ENCODE measurements at regions not wholly inside any gene's neighbourhood (a gene's known extent, or its start where the extent isn't known, plus 50 kb on each side); places are given as distances from the start of the nearest gene placed in this dataset.
A peak's percentile ranks its signal among the peaks of the same experiment; 100 is the strongest.

DNA sequence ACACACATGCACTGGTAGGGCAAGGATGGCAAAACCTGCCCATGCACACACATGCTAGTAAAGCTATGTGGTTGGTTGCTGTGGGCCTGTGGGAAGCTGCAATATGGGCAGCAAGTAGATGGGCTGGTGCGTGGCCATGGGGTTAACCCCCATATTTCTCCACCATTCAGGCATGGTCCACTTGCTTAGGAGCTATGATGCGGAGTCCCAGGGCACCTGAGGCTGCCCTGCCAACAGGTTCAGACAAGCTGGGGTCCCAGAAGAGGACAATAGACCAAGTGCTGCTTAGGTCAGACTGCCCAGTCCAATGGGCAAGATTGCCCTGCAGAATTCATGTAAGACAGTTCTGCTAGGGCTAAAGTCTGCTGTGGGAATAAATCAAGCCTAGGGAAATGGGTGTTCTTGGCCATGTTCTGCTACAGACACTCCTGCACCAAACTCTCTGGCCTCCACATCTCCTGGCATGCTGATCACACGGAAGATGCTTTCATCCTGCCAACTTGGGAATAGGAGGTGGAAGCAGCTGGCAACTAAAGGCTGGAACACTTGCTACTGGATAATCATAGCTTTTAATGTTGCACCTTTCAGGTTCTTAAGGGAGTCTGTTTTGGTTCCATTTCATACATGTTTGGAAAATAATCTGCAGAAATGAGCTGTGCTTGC, 646.3 kb upstream of the SLITRK1 start:
- DNase-seq, result no peak

GRCh38 chr13:84525865-84526264, 643.6 kb upstream of the SLITRK1 start:
- no peak for DNase-seq

- no peak for DNase-seq
Observed at GRCh38 chr13:84524586-84524985, 642.3 kb upstream of the SLITRK1 start.

DNA sequence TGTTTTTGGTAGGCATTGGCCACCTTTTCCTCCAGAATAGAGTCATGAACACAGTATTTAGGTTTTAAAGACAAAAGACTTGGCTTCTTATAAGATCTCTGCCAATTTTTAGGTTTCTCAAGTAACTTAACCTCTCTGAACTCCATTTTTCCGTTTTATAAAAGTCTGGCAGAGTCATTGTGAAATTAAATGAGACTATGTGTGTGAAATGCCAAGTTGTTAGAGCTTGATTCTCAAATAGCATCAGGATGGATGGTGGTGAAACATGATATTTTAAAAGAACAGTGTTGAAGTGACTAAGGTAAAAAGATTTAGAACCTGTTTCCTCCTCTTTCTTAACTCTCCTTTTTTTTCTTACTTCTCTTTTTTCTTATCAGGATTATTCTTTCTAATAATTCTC, 617.7 kb upstream of the SLITRK1 start:
- DNase-seq, result no peak

DNA sequence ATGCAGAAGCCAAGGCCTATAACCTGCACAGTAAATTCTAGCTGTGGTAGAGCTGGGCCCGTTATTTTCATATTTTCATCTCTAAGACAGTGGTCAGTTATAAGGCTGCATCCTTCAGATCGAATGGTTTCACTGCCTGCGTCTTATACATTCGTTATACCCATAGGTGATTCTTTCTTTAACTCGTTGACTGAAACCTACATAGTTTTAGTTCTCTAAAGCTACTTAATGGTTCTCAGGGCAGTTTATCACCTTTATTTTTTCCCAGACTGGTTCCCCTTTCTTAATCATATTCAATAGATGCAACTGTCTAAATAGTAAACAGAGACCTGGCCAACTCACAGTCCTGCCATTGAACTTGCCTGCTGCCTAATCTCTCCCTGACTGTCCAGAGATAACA, 615.3 kb upstream of the SLITRK1 start:
- DNase-seq, result no peak

- DNase-seq, result no peak
Observed at GRCh38 chr13:84491952-84492351, 609.7 kb upstream of the SLITRK1 start.

- DNase-seq, result no peak
Observed at GRCh38 chr13:84487752-84488151, 605.5 kb upstream of the SLITRK1 start.

- no peak for DNase-seq
Observed at GRCh38 chr13:84481958-84482357, 599.7 kb upstream of the SLITRK1 start.

GRCh38 chr13:84479656-84480055, 597.4 kb upstream of the SLITRK1 start:
- no peak for DNase-seq

- DNase-seq, result no peak
Observed at GRCh38 chr13:84470528-84470927, 588.3 kb upstream of the SLITRK1 start.

DNA sequence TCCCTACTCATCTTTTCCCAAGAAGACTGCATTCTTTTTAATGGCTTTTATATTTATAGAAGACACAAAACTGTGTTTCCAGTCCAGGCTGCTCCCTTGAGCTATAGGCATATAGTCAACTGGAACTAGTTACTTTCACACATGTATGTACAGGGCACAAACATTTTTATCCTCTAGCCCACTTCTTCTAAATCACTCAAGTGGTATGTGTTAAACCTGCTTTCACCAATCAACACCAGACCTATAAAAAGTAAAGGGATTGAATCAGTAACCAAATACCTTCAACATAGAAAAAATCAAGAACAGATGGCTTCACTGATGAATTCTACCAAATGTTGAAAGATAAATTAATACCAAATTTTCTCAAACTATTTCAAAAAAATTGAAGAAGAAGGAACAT, 584.2 kb upstream of the SLITRK1 start:
- DNase-seq, result no peak

GRCh38 chr13:84460989-84461388, 578.7 kb upstream of the SLITRK1 start:
- DNase-seq, result no peak

- DNase-seq, result peak; percentile 12
Observed at GRCh38 chr13:84455143-84455905, 573.0 kb upstream of the SLITRK1 start.

DNA sequence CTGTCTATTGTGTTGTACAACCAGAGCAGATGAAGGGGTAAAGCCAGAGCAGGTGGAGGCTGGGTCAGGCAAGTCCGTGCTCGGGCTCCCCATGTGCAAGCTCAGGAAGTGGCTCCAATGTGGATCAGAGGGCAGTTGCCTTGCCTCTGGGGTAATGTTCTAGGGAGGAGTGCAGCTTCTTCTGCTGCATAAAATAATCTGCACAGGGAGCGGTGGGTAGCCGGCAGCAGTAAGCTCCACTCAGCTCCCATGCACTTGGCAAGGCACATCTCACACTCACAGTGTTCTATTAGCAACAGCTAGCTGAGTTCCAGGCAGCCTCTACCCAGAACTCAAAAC, 565.3 kb upstream of the SLITRK1 start:
- no peak for DNase-seq

DNA sequence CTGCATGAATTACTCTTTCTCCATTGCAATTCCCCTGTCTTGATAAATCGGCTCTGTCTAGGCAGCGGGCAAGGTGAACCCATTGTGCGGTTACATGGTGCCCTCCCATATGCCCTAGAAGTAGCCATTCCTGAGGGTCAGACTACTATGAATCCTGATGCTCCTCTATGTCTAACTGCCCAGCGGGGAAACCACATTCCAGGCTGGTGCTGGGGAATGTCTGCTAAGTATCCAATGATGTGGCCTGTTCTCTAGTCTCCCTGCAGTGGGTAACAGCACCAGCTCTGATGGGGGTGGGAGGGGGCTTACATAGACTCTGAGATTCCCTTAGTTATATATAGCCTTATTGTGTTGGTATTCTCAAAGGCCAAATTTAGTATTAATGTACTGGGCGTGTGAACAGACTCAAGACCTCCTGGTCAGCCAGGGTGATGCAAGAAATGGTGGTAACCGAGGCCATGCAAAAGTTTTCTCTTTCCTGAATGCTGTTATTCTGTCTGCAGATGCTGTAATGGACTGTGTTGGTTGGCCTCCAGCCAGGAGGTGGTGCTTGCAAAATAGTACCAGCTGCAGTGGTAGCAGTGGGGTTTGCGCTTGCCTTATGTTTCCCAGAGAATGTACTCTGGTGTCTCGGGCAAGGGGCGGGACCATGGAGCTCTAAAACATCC, 564.8 kb upstream of the SLITRK1 start:
- no peak for DNase-seq

DNA sequence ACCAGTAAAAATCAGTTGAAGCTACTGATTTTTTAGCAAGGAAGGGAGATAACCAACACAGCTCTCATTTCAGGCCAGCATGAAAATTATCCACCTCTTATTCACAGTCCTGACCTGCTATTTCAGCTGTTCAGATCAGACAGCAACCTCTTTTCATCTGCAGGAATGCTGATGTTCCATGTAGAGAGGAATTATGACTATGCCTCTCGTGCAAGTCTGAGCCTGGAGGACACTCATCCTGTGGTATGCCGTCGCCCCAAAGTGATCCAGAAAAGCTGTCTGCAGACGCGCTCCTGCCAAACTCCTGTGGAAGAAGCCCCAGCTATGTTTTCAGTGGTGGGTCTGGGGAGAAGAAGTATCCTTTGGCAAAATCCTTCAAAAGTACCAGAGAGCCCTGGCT, 563.5 kb upstream of the SLITRK1 start:
- DNase-seq, result no peak

GRCh38 chr13:84443463-84443862, 561.2 kb upstream of the SLITRK1 start:
- DNase-seq, result peak; percentile 46

GRCh38 chr13:84439108-84439507, 556.8 kb upstream of the SLITRK1 start:
- no peak for DNase-seq

GRCh38 chr13:84433024-84433423, 550.8 kb upstream of the SLITRK1 start:
- no peak for DNase-seq

DNA sequence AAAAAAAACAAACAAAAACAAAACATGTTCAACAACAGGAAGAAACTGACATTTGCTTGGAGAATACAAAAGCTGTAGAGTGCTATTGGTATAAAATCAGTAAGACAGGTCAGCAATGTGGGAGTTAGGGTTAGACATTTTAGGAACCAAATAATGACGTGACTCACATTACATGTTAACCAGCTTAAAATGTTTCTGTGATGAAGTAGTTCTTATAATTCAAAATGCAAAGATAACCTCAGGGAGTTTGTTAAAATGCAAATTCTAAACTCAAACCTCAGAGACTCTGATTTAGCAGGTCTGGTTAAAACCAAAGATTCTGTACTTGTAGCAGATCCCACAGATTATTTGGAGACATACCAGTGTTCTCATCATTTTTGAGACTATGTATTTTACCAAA, 549.4 kb upstream of the SLITRK1 start:
- no peak for DNase-seq

- no peak for DNase-seq
Observed at GRCh38 chr13:84430446-84430845, 548.2 kb upstream of the SLITRK1 start.

DNA sequence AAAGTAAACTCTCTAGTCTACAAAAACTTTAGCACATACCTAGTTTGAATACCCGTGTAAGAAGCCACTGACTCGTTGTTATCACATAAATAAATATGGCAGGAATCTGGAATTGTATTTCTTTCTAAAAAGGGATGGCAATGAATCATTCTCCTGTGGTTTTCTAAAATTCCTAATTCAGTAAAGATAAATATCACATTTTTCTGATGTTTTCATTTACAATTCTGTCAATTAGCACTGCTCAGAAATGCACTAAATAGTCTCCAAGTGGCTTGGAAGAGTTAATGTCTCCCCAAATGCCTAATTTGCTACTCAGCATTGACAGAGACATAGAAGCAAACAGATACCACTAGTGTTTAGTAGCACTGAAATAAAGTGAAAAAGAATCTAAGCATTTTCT, 547.7 kb upstream of the SLITRK1 start:
- no peak for DNase-seq

GRCh38 chr13:84418041-84418440, 535.8 kb upstream of the SLITRK1 start:
- no peak for DNase-seq

DNA sequence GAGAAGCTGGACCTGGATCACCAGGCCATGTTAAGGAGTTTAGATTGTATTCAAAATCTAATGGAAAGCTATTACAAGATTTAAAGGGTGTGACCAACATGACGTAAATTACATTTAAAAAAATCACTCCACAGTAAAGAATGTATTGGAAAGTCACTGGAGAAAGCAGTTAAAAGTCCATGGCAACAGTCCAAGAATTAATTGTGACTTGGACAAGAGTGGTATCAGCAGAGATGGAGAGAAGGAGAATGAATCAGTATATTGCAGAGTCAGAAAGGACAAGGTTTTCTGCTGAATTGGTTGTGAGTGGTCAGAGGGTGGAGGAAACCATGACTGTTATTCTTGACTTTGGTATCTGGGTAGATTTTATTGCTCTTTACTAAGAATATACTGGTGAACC, 535.1 kb upstream of the SLITRK1 start:
- no peak for DNase-seq

Measured in OCI-M1 (cell line).